ENCODE measurements at regions not wholly inside any gene's neighbourhood (a gene's known extent, or its start where the extent isn't known, plus 50 kb on each side); places are given as distances from the start of the nearest gene placed in this dataset.

- TF ChIP-seq CTCF (IDR thresholded peaks at IDR 0.05; ENCODE audit: borderline replicate concordance, extremely low read depth, low read length, poor library complexity, severe bottlenecking) (no peak), EZH2 (IDR thresholded peaks at IDR 0.05; ENCODE audit: borderline replicate concordance, low read depth, low read length, severe bottlenecking) (no peak)
Observed at GRCh38 chr14:101043891-101044290, 140.4 kb upstream of the RTL1 start.
